Mucosa of descending colon (tissue), 3 donors: ENCODE measurements at regions not wholly inside any gene's neighbourhood (a gene's known extent, or its start where the extent isn't known, plus 50 kb on each side); places are given as distances from the start of the nearest gene placed in this dataset. TPM values are rescaled to one million over a fixed set of nuclear protein-coding genes. Genes with fewer than 3 reads are reported as not detected.

ENCODE experiments used
- ATAC-seq: fragments of 200-7000 bp; cut with Tn5 transposase; one replicate; pipeline ENCODE4 v1.9.1; 2020; ENCODE audit warnings: mild to moderate bottlenecking, moderate library complexity
- DNase-seq, 3 donors: peaks; one replicate each; pipeline ENCODE4 v3.0.0-alpha.2; 2020
- H3K36me3 ChIP-seq: fragments of 200-600 bp; one replicate; pipeline ENCODE4 v1.8.0; 2021; ENCODE audit warnings: low read depth, mild to moderate bottlenecking
- H3K4me1 ChIP-seq: fragments of 200-600 bp; one replicate; pipeline ENCODE4 v1.8.0; 2021; ENCODE audit warnings: low read depth, mild to moderate bottlenecking
- H3K4me3 ChIP-seq: fragments of 200-600 bp; one replicate; pipeline ENCODE4 v1.8.0; 2021; ENCODE audit warnings: mild to moderate bottlenecking
- H3K9me3 ChIP-seq: fragments of 200-600 bp; one replicate; pipeline ENCODE4 v1.8.0; 2021; ENCODE audit warnings: mild to moderate bottlenecking
- intact Hi-C, 2 donors: fragments of 100-400 bp; cut with DNase I in 1 of 2; cut with micrococcal nuclease in 1 of 2; formaldehyde crosslinking; loops; one replicate each; pipeline versions ENCODE4 v1.11.0 to v1.11.1; 2022; cut with DNase I, micrococcal nuclease
- microRNA-seq: library from miRNA; unstranded; fragments of <30 nt; microRNA quantifications from one replicate; pipeline ENCODE4, GENCODE V29; 2019
- TF ChIP-seq, protein P1 (sequence below): fragments of 200-600 bp; IDR thresholded peaks from one replicate; pipeline ENCODE4 v1.8.0; 2022; ENCODE audit warnings: antibody characterized with exemption, mild to moderate bottlenecking
- donor health status: DM: no; HTN: no; CAD: no; lungs with moderate emphysema.
- donor health status: DM: no; HTN: no; CAD: no.
- donor health status: DM: no; HTN: yes; CAD: no.

DNA sequence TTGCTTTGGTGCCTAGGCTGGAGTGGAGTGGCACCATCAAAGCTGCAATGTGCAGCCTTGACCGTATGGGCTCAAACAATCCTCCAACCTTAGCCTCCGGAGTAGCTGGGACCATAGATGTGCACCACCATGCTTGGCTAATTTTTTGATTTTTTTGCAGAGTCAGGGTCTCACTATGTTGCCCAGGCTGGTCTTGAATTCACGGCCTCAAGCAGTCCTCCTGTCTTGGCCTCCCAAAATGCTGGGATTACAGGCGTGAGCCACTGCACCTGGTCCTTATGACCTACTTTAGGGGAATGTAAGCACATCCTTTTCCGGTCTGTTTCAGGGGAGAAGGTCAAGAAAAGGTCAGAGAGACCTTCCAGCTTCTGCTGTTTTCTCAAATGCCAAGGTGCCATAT, 53.4 kb upstream of the SPRED2 start:
- H3K4me3 ChIP-seq = no peak overlapping the region
- no peaks in the 10 kb centered on the region for H3K4me1 ChIP-seq
- H3K9me3 ChIP-seq = no peaks in the 10 kb centered on the region
- TF ChIP-seq, protein P1, sequence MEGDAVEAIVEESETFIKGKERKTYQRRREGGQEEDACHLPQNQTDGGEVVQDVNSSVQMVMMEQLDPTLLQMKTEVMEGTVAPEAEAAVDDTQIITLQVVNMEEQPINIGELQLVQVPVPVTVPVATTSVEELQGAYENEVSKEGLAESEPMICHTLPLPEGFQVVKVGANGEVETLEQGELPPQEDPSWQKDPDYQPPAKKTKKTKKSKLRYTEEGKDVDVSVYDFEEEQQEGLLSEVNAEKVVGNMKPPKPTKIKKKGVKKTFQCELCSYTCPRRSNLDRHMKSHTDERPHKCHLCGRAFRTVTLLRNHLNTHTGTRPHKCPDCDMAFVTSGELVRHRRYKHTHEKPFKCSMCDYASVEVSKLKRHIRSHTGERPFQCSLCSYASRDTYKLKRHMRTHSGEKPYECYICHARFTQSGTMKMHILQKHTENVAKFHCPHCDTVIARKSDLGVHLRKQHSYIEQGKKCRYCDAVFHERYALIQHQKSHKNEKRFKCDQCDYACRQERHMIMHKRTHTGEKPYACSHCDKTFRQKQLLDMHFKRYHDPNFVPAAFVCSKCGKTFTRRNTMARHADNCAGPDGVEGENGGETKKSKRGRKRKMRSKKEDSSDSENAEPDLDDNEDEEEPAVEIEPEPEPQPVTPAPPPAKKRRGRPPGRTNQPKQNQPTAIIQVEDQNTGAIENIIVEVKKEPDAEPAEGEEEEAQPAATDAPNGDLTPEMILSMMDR = no peak
- ATAC-seq = no peak
- intact Hi-C loops = no loop called here
- H3K36me3 ChIP-seq = no peaks in the 10 kb centered on the region
- no peak for DNase-seq

- DNase-seq (no peak), ATAC-seq (no peak)
- Histone ChIP-seq H3K9me3 (no peaks in the 10 kb centered on the region), H3K4me3 (no peak overlapping the region), H3K4me1 (no peaks in the 10 kb centered on the region), H3K36me3 (no peaks in the 10 kb centered on the region)
- intact Hi-C loops = no loop called here
- TF ChIP-seq, protein P1 = no peak
Observed at GRCh38 chr2:65483763-65484162, 51.4 kb upstream of the SPRED2 start.

DNA sequence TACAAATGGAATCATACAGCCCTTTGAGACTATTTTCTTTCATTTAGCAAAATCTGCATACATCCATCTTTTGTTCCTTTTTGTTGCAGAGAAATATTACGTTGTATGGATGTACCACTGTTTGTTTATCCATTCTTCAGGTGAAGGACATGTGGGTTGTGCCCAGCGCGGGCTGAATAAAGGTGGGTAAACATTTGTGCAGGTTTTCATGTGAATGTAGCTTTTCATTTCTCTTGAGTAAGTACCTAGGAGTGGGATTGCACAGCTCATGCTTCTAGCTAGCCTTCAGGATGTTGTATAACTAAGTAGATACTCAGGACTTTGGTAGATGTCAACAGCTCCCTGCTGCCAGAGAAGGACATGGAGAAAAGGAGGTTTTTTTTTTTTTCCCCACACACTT, 50.6 kb upstream of the SPRED2 start:
- TF ChIP-seq, protein P1 = no peak
- intact Hi-C loops = no loop called here
- no peak for ATAC-seq

More for the DNA sequence above, 50.6 kb upstream of the SPRED2 start:
- no peaks in the 10 kb centered on the region for H3K4me1 ChIP-seq
- H3K36me3 ChIP-seq = no peaks in the 10 kb centered on the region
- H3K4me3 ChIP-seq = no peak overlapping the region
- DNase-seq = no peak
- H3K9me3 ChIP-seq = no peaks in the 10 kb centered on the region

Small RNA genes lying in the stretch of these regions (microRNA-seq; reads per million reads assigned to microRNA genes)
- gene MIR4778 = not detected
